Activated CD4-positive, alpha-beta T cell treated with anti-CD3 and anti-CD28 coated beads, Interleukin-2, amount 50 U/mL, for 24 hours (primary cell): ENCODE measurements at regions not wholly inside any gene's neighbourhood (a gene's known extent, or its start where the extent isn't known, plus 50 kb on each side); places are given as distances from the start of the nearest gene placed in this dataset.
A peak's percentile ranks its signal among the peaks of the same experiment; 100 is the strongest.
"Not testable (repeated sequence)": the region's sequence is repeated elsewhere in the genome, so short reads cannot be mapped to it uniquely, and the experiment has no call there.

Source experiments
- DNase-seq, 2 donors: peaks; one replicate each; pipeline ENCODE4 v3.0.0-alpha.2; 2020; ENCODE audit warnings: low read depth in 1 of 2, low spot score in 1 of 2

- no peak for DNase-seq
Measured at GRCh38 chr3:8298021-8298954, 203.3 kb upstream of the LMCD1 start.

- no peak for DNase-seq
Measured at GRCh38 chr3:8301977-8302735, 199.5 kb upstream of the LMCD1 start.

GRCh38 chr3:8303466-8303865 lies 198.2 kb upstream of the LMCD1 start:
- no peak for DNase-seq

- DNase-seq, result no peak
Measured at GRCh38 chr3:8305371-8305770, 196.3 kb upstream of the LMCD1 start.

- DNase-seq, result no peak
Measured at GRCh38 chr3:8307545-8308110, 194.0 kb upstream of the LMCD1 start.

GRCh38 chr3:8311321-8311720 lies 190.3 kb upstream of the LMCD1 start:
- DNase-seq, result no peak

GRCh38 chr3:8312685-8313084 lies 188.9 kb upstream of the LMCD1 start:
- DNase-seq, result no peak

GRCh38 chr3:8313560-8314267 lies 187.9 kb upstream of the LMCD1 start:
- DNase-seq, result no peak

GRCh38 chr3:8315526-8315925 lies 186.1 kb upstream of the LMCD1 start:
- not testable (repeated sequence) for DNase-seq

- no peak for DNase-seq
Measured at GRCh38 chr3:8317661-8318649, 183.7 kb upstream of the LMCD1 start.

GRCh38 chr3:8319935-8320634 lies 181.5 kb upstream of the LMCD1 start:
- DNase-seq, result no peak

GRCh38 chr3:8320711-8321458 lies 180.7 kb upstream of the LMCD1 start:
- no peak for DNase-seq

GRCh38 chr3:8324747-8325146 lies 176.9 kb upstream of the LMCD1 start:
- DNase-seq, result peak in 1 of 2 donors; percentile 8

GRCh38 chr3:8325306-8325705 lies 176.3 kb upstream of the LMCD1 start:
- no peak for DNase-seq

- not testable (repeated sequence) for DNase-seq
Measured at GRCh38 chr3:8325833-8326232, 175.8 kb upstream of the LMCD1 start.

- DNase-seq, result no peak
Measured at GRCh38 chr3:8327739-8328138, 173.9 kb upstream of the LMCD1 start.

- DNase-seq, result no peak
Measured at GRCh38 chr3:8328967-8329366, 172.7 kb upstream of the LMCD1 start.

- DNase-seq, result no peak
Measured at GRCh38 chr3:8329598-8329997, 172.0 kb upstream of the LMCD1 start.

- no peak for DNase-seq
Measured at GRCh38 chr3:8336456-8336855, 165.2 kb upstream of the LMCD1 start.
